Spleen (tissue), 7 donors: ENCODE measurements at regions not wholly inside any gene's neighbourhood (a gene's known extent, or its start where the extent isn't known, plus 50 kb on each side); places are given as distances from the start of the nearest gene placed in this dataset.

ENCODE experiments used
- POLR2AphosphoS5 ChIP-seq, 3 donors: sonication (generic); formaldehyde crosslinking; IDR thresholded peaks; one replicate each; pipeline ENCODE4 v1.5.1; 2017; ENCODE audit warnings: antibody characterized with exemption in 3 of 3
- TF ChIP-seq, protein P1 (sequence below), 11 experiments: fragments of 200-600 bp in 7 of 11; fragments of 450-650 bp in 4 of 11; sonication (generic) in 4 of 11; IDR thresholded peaks in 8 of 11; conservative IDR thresholded peaks in 3 of 11; 1 replicate in 7 of 11; 2 replicates in 4 of 11; pipeline versions ENCODE4 v1.4.0 to v1.8.0; 2016 to 2021; ENCODE audit warnings: antibody characterized with exemption in 11 of 11, inconsistent platforms in 4 of 11, mild to moderate bottlenecking in 1 of 11
- donor health status: DM: no; HTN: no; CAD: no; lungs with moderate emphysema.
- donor health status: DM: no; HTN: no; CAD: no.
- donor health status: DM: no; HTN: no; CAD: no.

DNA sequence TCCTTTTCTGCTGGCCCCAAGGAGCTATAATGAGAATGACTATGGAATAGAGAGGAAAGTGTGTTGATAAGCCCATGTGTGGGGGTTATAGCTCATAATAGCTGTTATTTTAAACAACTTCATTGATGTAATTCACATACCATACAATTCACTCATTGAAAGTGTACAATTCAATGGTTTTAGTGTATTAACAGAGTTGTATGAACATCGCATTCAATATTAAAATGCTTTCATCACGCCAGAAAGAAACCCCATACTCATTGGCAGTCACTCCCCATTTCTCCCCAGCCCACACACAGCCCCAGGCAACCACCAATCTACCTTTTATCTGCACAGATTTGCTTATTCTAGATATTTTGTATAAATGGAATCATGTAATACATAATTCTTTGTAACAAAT lies 139.6 kb upstream of the CYP1B1 start:
- TF ChIP-seq, protein P1, sequence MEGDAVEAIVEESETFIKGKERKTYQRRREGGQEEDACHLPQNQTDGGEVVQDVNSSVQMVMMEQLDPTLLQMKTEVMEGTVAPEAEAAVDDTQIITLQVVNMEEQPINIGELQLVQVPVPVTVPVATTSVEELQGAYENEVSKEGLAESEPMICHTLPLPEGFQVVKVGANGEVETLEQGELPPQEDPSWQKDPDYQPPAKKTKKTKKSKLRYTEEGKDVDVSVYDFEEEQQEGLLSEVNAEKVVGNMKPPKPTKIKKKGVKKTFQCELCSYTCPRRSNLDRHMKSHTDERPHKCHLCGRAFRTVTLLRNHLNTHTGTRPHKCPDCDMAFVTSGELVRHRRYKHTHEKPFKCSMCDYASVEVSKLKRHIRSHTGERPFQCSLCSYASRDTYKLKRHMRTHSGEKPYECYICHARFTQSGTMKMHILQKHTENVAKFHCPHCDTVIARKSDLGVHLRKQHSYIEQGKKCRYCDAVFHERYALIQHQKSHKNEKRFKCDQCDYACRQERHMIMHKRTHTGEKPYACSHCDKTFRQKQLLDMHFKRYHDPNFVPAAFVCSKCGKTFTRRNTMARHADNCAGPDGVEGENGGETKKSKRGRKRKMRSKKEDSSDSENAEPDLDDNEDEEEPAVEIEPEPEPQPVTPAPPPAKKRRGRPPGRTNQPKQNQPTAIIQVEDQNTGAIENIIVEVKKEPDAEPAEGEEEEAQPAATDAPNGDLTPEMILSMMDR (IDR thresholded peaks at IDR 0.05 in 8 of 11, conservative IDR thresholded peaks at IDR 0.05 in 3 of 11): no peak
- TF ChIP-seq POLR2AphosphoS5 (IDR thresholded peaks at IDR 0.05): no peak
